ENCODE measurements at regions not wholly inside any gene's neighbourhood (a gene's known extent, or its start where the extent isn't known, plus 50 kb on each side); places are given as distances from the start of the nearest gene placed in this dataset.
"Not testable (repeated sequence)": the region's sequence is repeated elsewhere in the genome, so short reads cannot be mapped to it uniquely, and the experiment has no call there.

DNA sequence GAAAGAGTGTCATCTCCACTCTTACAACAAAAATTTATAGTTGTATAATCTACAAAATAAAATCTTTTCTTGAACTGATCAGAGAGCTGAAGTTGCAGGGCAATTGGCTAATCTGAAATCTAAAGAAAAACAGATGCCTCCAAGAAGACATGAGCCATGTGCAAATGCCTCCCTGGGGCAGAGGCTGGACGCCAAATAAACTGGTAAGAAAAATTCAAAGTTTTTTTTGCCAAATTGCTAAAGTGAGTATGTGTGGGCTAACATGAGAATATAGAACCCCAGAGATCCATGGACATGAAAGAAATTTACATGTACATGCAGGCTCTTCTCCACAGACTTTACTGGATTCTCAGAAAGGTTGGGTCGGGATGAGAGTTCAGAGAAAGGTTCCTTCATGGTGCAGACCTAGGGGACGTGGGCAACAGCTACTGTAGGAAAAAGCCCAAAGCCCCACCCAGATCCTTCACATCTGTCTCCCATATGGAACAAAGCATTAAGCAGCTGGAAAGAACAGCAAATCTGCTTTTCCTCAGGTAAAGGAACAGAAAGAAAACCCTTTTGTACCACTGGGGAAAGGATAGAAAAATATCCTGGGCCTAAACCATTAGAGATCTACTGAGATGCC lies 90.5 kb upstream of the SIRPG start:
- TF ChIP-seq, protein P1, sequence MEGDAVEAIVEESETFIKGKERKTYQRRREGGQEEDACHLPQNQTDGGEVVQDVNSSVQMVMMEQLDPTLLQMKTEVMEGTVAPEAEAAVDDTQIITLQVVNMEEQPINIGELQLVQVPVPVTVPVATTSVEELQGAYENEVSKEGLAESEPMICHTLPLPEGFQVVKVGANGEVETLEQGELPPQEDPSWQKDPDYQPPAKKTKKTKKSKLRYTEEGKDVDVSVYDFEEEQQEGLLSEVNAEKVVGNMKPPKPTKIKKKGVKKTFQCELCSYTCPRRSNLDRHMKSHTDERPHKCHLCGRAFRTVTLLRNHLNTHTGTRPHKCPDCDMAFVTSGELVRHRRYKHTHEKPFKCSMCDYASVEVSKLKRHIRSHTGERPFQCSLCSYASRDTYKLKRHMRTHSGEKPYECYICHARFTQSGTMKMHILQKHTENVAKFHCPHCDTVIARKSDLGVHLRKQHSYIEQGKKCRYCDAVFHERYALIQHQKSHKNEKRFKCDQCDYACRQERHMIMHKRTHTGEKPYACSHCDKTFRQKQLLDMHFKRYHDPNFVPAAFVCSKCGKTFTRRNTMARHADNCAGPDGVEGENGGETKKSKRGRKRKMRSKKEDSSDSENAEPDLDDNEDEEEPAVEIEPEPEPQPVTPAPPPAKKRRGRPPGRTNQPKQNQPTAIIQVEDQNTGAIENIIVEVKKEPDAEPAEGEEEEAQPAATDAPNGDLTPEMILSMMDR (IDR thresholded peaks at IDR 0.05; ENCODE audit: insufficient read depth, low read length, poor library complexity, severe bottlenecking) = no peak
- no peak for TF ChIP-seq EZH2phosphoT487 (conservative IDR thresholded peaks at IDR 0.05; ENCODE audit: low read length)

DNA sequence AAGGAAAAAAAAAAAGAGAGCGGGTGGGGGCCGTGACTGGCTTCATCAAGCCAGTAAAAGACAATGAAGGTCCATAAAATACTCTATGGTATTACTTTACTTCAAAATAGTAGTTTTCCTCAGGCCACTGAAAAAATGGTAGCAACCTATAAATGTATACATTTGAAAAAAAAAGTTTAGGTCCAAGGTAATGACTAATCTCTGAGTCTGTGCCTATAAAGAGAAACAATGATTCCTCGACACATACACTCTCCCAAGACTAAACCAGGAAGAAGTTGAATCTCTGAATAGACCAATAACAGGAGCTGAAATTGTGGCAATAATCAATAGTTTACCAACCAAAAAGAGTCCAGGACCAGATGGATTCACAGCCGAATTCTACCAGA lies 84.5 kb upstream of the SIRPG start:
- not testable (repeated sequence) for H3K27me3 ChIP-seq (ENCODE audit: low read length); H3K9me2 ChIP-seq (replicated peaks; ENCODE audit: insufficient read depth, low read length); H3K79me2 ChIP-seq (ENCODE audit: insufficient read depth, low read length); H2AFZ ChIP-seq (ENCODE audit: low read depth, low read length, severe bottlenecking); H3K9ac ChIP-seq (ENCODE audit: low read length); H3F3A ChIP-seq (ENCODE audit: insufficient read depth); H3K9me3 ChIP-seq (ENCODE audit: insufficient read depth, low read length); H3K4me2 ChIP-seq (ENCODE audit: low read depth, low read length, poor library complexity, severe bottlenecking); H3K27ac ChIP-seq (ENCODE audit: low read depth, low read length); H3K4me3 ChIP-seq (ENCODE audit: insufficient read depth, low read length, poor library complexity, severe bottlenecking); H4K20me1 ChIP-seq (ENCODE audit: low read depth, low read length); H3K36me3 ChIP-seq (ENCODE audit: low read length)

More for the DNA sequence above, 90.5 kb upstream of the SIRPG start:
- Histone ChIP-seq H3K9ac (ENCODE audit: low read length) (no peak overlapping the region), H3K9me3 (ENCODE audit: insufficient read depth, low read length) (no peaks in the 10 kb centered on the region), H3F3A (ENCODE audit: insufficient read depth) (no peaks in the 10 kb centered on the region), H3K27me3 (ENCODE audit: low read length) (no peaks in the 10 kb centered on the region), H3K4me3 (ENCODE audit: insufficient read depth, low read length, poor library complexity, severe bottlenecking) (no peak overlapping the region), H3K79me2 (ENCODE audit: insufficient read depth, low read length) (no peaks in the 10 kb centered on the region), H3K9me2 (replicated peaks; ENCODE audit: insufficient read depth, low read length) (no peaks in the 10 kb centered on the region), H3K36me3 (ENCODE audit: low read length) (no peaks in the 10 kb centered on the region), H2AFZ (ENCODE audit: low read depth, low read length, severe bottlenecking) (no peak overlapping the region), H3K27ac (ENCODE audit: low read depth, low read length) (no peak overlapping the region), H4K20me1 (ENCODE audit: low read depth, low read length) (no peaks in the 10 kb centered on the region), H3K4me2 (ENCODE audit: low read depth, low read length, poor library complexity, severe bottlenecking) (no peak overlapping the region)

DNA sequence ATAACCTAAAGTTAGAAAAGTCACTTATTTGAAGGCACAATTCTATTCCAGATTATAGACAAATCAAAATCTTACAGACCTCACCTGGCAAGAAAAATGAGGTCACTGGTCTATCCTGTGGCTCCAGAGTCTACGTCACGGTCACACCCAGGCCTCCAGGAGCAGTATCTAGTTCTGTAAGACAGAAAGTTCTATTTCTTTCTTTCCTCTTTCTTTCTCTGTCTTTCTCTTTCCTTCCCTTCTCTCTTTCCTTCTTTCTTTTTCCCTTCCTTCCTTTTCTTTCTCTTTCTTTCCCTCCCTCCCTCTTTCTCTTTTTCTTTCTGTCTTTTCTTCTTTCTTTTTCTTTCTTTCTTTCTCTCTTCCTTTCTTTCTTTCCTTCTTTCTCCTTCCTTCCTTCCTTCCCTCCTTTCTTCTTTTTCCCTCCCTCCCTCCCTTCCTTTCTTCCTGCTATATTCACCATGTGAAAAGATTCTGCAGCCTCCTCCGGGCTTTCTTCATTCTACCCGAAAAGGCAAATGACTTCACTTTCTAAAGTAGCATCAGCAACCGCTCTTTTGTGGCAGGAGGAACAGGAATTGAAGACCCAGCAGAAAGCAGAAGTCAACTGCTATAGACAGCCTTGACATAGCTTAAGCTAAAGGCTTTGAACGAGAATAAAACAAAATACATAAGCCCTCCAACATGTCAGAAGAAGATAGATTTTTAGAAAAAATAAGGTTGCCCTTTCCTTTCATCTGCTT lies 83.9 kb upstream of the SIRPG start:
- no peak overlapping the region for H3K27ac ChIP-seq (ENCODE audit: low read depth, low read length)
- no peaks in the 10 kb centered on the region for H4K20me1 ChIP-seq (ENCODE audit: low read depth, low read length)
- H3K79me2 ChIP-seq (ENCODE audit: insufficient read depth, low read length) = no peaks in the 10 kb centered on the region
- H3K9me2 ChIP-seq (replicated peaks; ENCODE audit: insufficient read depth, low read length) = no peaks in the 10 kb centered on the region
- TF ChIP-seq EZH2phosphoT487 (conservative IDR thresholded peaks at IDR 0.05; ENCODE audit: low read length) = no peak
- TF ChIP-seq, protein P1 (IDR thresholded peaks at IDR 0.05; ENCODE audit: insufficient read depth, low read length, poor library complexity, severe bottlenecking) = no peak
- H3K9me3 ChIP-seq (ENCODE audit: insufficient read depth, low read length) = no peaks in the 10 kb centered on the region
- H3K27me3 ChIP-seq (ENCODE audit: low read length) = no peaks in the 10 kb centered on the region
- H3K4me3 ChIP-seq (ENCODE audit: insufficient read depth, low read length, poor library complexity, severe bottlenecking) = no peak overlapping the region
- H3K36me3 ChIP-seq (ENCODE audit: low read length) = no peaks in the 10 kb centered on the region
- no peak overlapping the region for H2AFZ ChIP-seq (ENCODE audit: low read depth, low read length, severe bottlenecking)
- no peaks in the 10 kb centered on the region for H3F3A ChIP-seq (ENCODE audit: insufficient read depth)
- H3K9ac ChIP-seq (ENCODE audit: low read length) = no peak overlapping the region
- H3K4me2 ChIP-seq (ENCODE audit: low read depth, low read length, poor library complexity, severe bottlenecking) = no peak overlapping the region

DNA sequence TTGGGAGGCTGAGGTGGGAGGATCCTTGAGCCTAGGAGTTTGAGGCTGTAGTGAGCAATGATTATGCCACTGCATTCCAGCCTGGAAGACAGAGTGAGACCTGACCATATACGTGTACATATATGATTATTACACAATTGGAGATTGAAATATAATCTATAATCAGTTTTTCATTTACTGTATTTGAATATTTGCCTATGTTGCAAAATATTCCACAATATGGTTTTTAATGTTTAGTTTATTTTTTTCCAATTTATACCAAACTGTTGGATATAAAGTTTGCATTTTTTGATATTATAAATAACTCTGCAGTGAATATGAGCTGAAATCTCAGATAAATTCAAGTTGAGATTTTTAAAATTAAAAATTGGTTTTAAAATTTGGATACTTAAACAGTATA lies 79.6 kb upstream of the SIRPG start:
- Histone ChIP-seq H3K36me3 (ENCODE audit: low read length) (no peaks in the 10 kb centered on the region), H4K20me1 (ENCODE audit: low read depth, low read length) (no peaks in the 10 kb centered on the region), H3K9me3 (ENCODE audit: insufficient read depth, low read length) (no peaks in the 10 kb centered on the region), H3K9ac (ENCODE audit: low read length) (no peak overlapping the region), H3K27ac (ENCODE audit: low read depth, low read length) (no peak overlapping the region), H3K4me2 (ENCODE audit: low read depth, low read length, poor library complexity, severe bottlenecking) (no peak overlapping the region), H3K9me2 (replicated peaks; ENCODE audit: insufficient read depth, low read length) (no peaks in the 10 kb centered on the region), H3F3A (ENCODE audit: insufficient read depth) (no peaks in the 10 kb centered on the region), H3K27me3 (ENCODE audit: low read length) (no peaks in the 10 kb centered on the region), H3K4me3 (ENCODE audit: insufficient read depth, low read length, poor library complexity, severe bottlenecking) (no peak overlapping the region), H2AFZ (ENCODE audit: low read depth, low read length, severe bottlenecking) (no peak overlapping the region), H3K79me2 (ENCODE audit: insufficient read depth, low read length) (no peaks in the 10 kb centered on the region)
- no peak for TF ChIP-seq EZH2phosphoT487 (conservative IDR thresholded peaks at IDR 0.05; ENCODE audit: low read length)
- TF ChIP-seq, protein P1 (IDR thresholded peaks at IDR 0.05; ENCODE audit: insufficient read depth, low read length, poor library complexity, severe bottlenecking) = no peak
